Adrenal gland (tissue), 9 donors: ENCODE measurements at regions not wholly inside any gene's neighbourhood (a gene's known extent, or its start where the extent isn't known, plus 50 kb on each side); places are given as distances from the start of the nearest gene placed in this dataset.

Experiments used
- DNase-seq, 7 donors: peaks; one replicate each; pipeline ENCODE4 v3.0.0-alpha.2; 2019 to 2020
- H3K27ac ChIP-seq, 5 donors: fragments of 200-600 bp; sonication (generic) in 4 of 5; 1 replicate in 3 of 5; 2 replicates in 2 of 5; pipeline versions ENCODE4 v1.5.1 to v1.8.0; 2016 to 2020; ENCODE audit warnings: mild to moderate bottlenecking in 1 of 5
- H3K27me3 ChIP-seq: fragments of 200-600 bp; 2 replicates; pipeline ENCODE4 v1.8.0; 2021
- H3K36me3 ChIP-seq, 2 donors: fragments of 200-600 bp; replicated peaks in 1 of 2; 1 replicate in 1 of 2; 2 replicates in 1 of 2; pipeline versions ENCODE4 v1.5.1 to v1.8.0; 2018 to 2022
- H3K4me1 ChIP-seq, 2 donors: fragments of 200-600 bp; replicated peaks in 1 of 2; 1 replicate in 1 of 2; 2 replicates in 1 of 2; pipeline versions ENCODE4 v1.5.1 to v1.8.0; 2018 to 2021
- H3K4me3 ChIP-seq, 4 donors: fragments of 200-600 bp; sonication (generic) in 3 of 4; one replicate each; pipeline ENCODE4 v1.5.1; 2016 to 2018
- H3K9me3 ChIP-seq, 3 donors: fragments of 200-600 bp; sonication (generic) in 1 of 3; replicated peaks in 1 of 3; 1 replicate in 2 of 3; 2 replicates in 1 of 3; pipeline versions ENCODE4 v1.5.1 to v1.8.0; 2016 to 2021
- CTCF ChIP-seq, 6 experiments: fragments of 450-650 bp in 4 of 6; fragments of 200-600 bp in 2 of 6; sonication (generic) in 1 of 6; IDR thresholded peaks; 1 replicate in 5 of 6; 2 replicates in 1 of 6; pipeline versions ENCODE4 v1.5.1 to v1.8.0; 2016 to 2021; ENCODE audit warnings: antibody characterized with exemption in 6 of 6, mild to moderate bottlenecking in 2 of 6, moderate library complexity in 1 of 6
- POLR2A ChIP-seq, 2 donors: fragments of 450-650 bp; IDR thresholded peaks; one replicate each; pipeline ENCODE4 v1.6.1; 2017; ENCODE audit warnings: antibody characterized with exemption in 2 of 2, mild to moderate bottlenecking in 2 of 2, moderate library complexity in 1 of 2
- WGBS, 4 donors: extraction: QIAGEN DNeasy Blood & Tissue Kit in 2 of 4; methylation state at CpG; one replicate each; pipeline versions ENCODE4 v1.1.5 to v1.1.7; 2013 to 2017; 5-methylcytosine and 5-hydroxymethylcytosine counted together
- intact Hi-C, 2 donors: fragments of 100-400 bp; cut with DNase I; formaldehyde crosslinking; loops; one replicate each; pipeline versions ENCODE4 v1.14.1 to v1.15.0; 2022 to 2023
- donor health status: healthy with polysubstance abuse.
- donor health status: Bipolar disorder and iron deficiency.
- donor health status: DM: yes; HTN: yes; CAD: no.
- donor health status: DM: no; HTN: no; CAD: no.
- donor health status: DM: no; HTN: no; CAD: no.

- WGBS, 4 donors, result 16 to 36% (median 26%) methylated on average over 1 of the region's 1 CpG
- no peak for DNase-seq
- Histone ChIP-seq H3K9me3 (no peaks in the 10 kb centered on the region), H3K4me3 (no peak overlapping the region), H3K36me3 (no peaks in the 10 kb centered on the region), H3K27me3 (no peaks in the 10 kb centered on the region), H3K4me1 (no peaks in the 10 kb centered on the region), H3K27ac (no peak overlapping the region)
- TF ChIP-seq POLR2A (IDR thresholded peaks at IDR 0.05), result no peak
- TF ChIP-seq CTCF (IDR thresholded peaks at IDR 0.05), result no peak
- intact Hi-C loops, result no loop called here
Observed at GRCh38 chr11:36763187-36763586, 165.2 kb upstream of the RAG2 start.

- Histone ChIP-seq H3K36me3 (no peaks in the 10 kb centered on the region), H3K27me3 (no peaks in the 10 kb centered on the region), H3K4me3 (no peak overlapping the region), H3K9me3 (no peaks in the 10 kb centered on the region), H3K4me1 (no peaks in the 10 kb centered on the region), H3K27ac (no peak overlapping the region)
- intact Hi-C loops, result no loop called here
- no peak for TF ChIP-seq CTCF (IDR thresholded peaks at IDR 0.05)
- TF ChIP-seq POLR2A (IDR thresholded peaks at IDR 0.05), result no peak
- no peak for DNase-seq
Observed at GRCh38 chr11:36757075-36757474, 159.0 kb upstream of the RAG2 start.

GRCh38 chr11:36753960-36754359 is 155.9 kb upstream of the RAG2 start:
- no peak for DNase-seq
- Histone ChIP-seq H3K27ac (no peak overlapping the region), H3K27me3 (no peaks in the 10 kb centered on the region), H3K36me3 (no peaks in the 10 kb centered on the region), H3K9me3 (no peaks in the 10 kb centered on the region), H3K4me3 (no peak overlapping the region), H3K4me1 (no peaks in the 10 kb centered on the region)
- WGBS, 4 donors, result 81 to 87% (median 81%) methylated on average over 6 of the region's 6 CpGs
- TF ChIP-seq POLR2A (IDR thresholded peaks at IDR 0.05) (no peak), CTCF (IDR thresholded peaks at IDR 0.05) (no peak)
- intact Hi-C loops, result no loop called here

- intact Hi-C loops, result no loop called here
- TF ChIP-seq CTCF (IDR thresholded peaks at IDR 0.05), result no peak
- TF ChIP-seq POLR2A (IDR thresholded peaks at IDR 0.05), result no peak
- 50 to 76% (median 70%) methylated on average over 3 of the region's 3 CpGs for WGBS, 4 donors
Observed at GRCh38 chr11:36751996-36752395, 154.0 kb upstream of the RAG2 start.

More at GRCh38 chr11:36751996-36752395, 154.0 kb upstream of the RAG2 start:
- H3K27me3 ChIP-seq, result no peaks in the 10 kb centered on the region
- no peak for DNase-seq
- no peak overlapping the region for H3K4me3 ChIP-seq
- H3K27ac ChIP-seq, result no peak overlapping the region
- H3K9me3 ChIP-seq, result no peaks in the 10 kb centered on the region
- H3K4me1 ChIP-seq, result no peaks in the 10 kb centered on the region
- no peaks in the 10 kb centered on the region for H3K36me3 ChIP-seq
